Right lung (tissue), 2 donors: ENCODE measurements at regions not wholly inside any gene's neighbourhood (a gene's known extent, or its start where the extent isn't known, plus 50 kb on each side); places are given as distances from the start of the nearest gene placed in this dataset.

Experiments
- DNase-seq, 2 donors: peaks; one replicate each; pipeline ENCODE4 v3.0.0-alpha.2; 2013

DNA sequence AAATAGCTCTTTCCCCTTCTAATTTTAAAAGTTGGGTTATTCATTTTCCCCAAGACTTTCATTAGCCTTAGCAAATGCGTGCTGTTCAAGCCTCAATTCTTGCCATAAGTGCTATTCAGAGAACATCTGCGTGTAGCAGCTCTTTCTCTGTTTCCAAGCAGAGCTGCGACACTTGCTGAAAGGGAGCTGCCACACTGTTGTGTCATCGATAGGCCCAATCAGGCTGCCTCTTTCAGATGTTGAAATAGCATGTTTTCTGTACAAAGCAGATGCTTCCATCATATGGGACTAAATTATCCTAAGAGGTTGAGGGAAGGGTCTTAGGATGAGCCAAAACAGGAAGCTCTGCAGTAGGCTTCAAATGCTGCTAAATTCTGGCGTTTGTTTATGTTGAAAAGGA is 220.9 kb upstream of the CDC14C start:
- DNase-seq: no peak

- DNase-seq: no peak
Observed at GRCh38 chr7:48708122-48708521, 216.2 kb upstream of the CDC14C start.

- DNase-seq: no peak
Observed at GRCh38 chr7:48708635-48709034, 215.7 kb upstream of the CDC14C start.

GRCh38 chr7:48710995-48711394 is 213.4 kb upstream of the CDC14C start:
- no peak for DNase-seq

GRCh38 chr7:48718731-48719378 is 205.5 kb upstream of the CDC14C start:
- no peak for DNase-seq

GRCh38 chr7:48728799-48729198 is 195.5 kb upstream of the CDC14C start:
- DNase-seq: no peak

DNA sequence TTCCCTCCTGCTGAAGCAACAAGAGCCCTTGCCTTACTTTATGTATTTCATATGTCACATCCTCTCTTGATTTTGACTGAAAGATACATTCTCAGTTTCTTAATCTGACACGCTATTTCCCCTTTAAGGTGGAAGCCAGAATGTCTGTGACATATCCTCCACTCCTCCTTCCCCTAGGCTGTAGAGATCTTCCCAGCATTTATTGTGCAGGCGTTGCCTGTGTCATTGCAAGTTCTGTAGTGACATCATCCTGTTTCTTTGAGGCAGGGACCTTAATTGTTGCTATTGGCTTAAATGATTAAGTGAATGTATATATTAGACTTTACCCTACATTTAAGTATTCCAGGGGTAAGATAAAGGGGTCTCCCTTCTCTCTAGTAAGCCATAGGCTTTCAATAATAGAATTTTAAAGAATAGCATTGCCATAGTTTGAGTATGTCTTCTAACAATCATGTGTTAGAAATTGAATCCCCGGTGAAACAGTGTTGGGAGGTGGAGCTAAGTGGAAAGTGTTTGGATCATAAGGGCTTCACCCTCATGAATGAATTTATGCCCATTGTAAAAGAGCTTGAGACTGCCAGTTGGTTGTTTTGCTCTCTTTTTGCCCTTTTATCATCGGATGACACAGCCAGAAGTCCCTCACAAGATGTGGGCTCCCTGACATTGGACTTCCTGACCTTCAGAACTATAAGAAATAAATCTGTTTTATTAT is 189.5 kb upstream of the CDC14C start:
- DNase-seq: no peak

GRCh38 chr7:48741545-48741944 is 182.8 kb upstream of the CDC14C start:
- no peak for DNase-seq

- DNase-seq: no peak
Observed at GRCh38 chr7:48742079-48742798, 182.1 kb upstream of the CDC14C start.

GRCh38 chr7:48748081-48748833 is 176.1 kb upstream of the CDC14C start:
- no peak for DNase-seq

GRCh38 chr7:48755061-48755555 is 169.2 kb upstream of the CDC14C start:
- DNase-seq: no peak

DNA sequence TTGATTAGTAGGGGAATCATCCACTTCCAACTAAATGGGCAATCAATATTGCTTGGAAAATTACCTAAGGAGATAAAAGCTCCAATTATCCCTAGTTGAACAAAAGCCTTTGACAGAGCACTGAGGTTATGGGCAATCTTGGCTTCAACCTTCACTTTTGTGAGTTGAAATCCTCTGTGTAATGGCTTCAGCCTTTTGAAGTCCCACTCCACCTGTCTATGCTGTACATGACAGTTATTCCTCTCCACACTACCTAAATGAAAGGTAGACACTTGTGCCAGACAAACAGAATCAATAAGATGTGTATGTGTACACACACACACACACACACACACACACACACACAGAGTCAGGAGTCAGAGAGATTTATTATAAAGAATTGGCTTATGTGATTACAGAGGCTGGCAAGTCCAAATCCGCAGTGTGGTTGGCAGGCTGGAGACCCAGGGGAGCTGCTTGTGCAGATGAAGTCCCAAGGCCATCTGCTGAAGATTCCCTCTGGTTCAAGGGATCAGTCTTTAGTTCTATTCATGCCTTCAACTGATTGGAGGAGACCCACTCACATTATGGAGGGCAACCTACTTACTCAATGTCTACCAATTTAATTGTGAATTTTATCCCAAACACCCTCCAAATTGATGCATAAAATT is 164.8 kb upstream of the CDC14C start:
- DNase-seq: no peak

GRCh38 chr7:48760528-48761265 is 163.7 kb upstream of the CDC14C start:
- DNase-seq: no peak

GRCh38 chr7:48780862-48781261 is 143.5 kb upstream of the CDC14C start:
- DNase-seq: no peak

GRCh38 chr7:48781752-48782151 is 142.6 kb upstream of the CDC14C start:
- no peak for DNase-seq

DNA sequence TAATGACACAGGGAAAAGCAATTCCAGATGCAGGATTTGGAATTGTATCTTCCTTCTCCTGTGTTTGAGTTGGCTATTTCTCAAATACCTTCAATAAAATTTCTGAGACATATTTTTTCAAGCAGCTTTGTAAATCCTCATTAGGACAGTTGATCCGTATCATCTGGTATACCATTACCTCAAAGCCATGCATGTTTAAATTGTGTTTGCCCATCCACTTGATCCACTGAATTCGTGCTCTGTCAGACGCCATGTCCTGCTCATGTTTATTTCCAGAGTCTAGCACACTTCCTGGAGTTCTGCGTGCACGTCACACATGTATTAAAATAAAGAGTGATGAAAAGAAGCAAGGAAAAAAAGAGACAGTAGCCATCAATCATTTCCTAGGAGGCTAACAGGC is 141.8 kb upstream of the CDC14C start:
- no peak for DNase-seq

- no peak for DNase-seq
Observed at GRCh38 chr7:48786951-48787350, 137.4 kb upstream of the CDC14C start.

- no peak for DNase-seq
Observed at GRCh38 chr7:48803250-48803649, 121.1 kb upstream of the CDC14C start.

DNA sequence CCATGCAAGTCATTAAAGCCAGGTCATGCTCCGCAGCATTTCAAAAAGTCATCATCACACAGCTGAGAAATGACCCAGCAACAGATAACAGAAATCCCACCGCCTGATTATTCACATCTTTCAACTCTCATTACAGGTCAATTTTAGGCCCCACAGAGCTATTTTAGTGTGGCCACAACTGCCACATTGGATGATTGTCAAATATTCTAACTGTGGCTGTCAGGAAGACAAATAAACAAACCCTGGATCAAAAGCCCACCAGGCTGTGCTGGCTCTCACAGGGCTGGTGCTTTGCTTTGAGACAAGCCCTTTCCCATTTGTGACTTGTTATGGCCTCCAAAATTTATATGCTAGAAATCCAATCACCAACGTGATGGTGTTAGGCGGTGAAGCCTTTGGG is 117.6 kb upstream of the CDC14C start:
- no peak for DNase-seq

GRCh38 chr7:48811071-48811470 is 113.3 kb upstream of the CDC14C start:
- no peak for DNase-seq

DNA sequence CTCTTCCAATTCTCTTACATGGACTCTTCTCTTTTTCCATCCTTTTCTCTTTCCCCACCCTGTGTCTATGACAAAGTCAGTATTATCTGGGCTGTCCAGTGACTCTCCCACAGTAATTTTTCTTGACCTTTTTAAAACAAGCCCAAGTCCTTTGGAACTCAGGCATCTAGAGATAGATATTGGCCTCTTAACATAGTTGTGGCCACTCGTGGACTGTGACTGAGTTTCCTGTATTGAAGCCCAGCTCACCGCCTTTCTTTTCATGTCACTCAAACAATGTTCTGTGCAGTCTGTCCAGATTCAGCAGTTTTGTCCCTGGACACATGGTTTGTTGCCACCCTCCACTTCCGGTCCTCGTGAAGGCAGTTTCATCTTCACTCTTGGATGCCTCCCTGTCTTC is 110.9 kb upstream of the CDC14C start:
- DNase-seq: no peak
